GM12864 (cell line): ENCODE measurements at regions not wholly inside any gene's neighbourhood (a gene's known extent, or its start where the extent isn't known, plus 50 kb on each side); places are given as distances from the start of the nearest gene placed in this dataset.
"Not testable (repeated sequence)": the region's sequence is repeated elsewhere in the genome, so short reads cannot be mapped to it uniquely, and the experiment has no call there.

Source experiments
- DNase-seq: peaks from one replicate; pipeline ENCODE4 v3.0.0-alpha.2; 2011; ENCODE audit warnings: low read depth
- H3K4me3 ChIP-seq: 2 replicates; pipeline ENCODE4 v1.5.1; 2011; ENCODE audit warnings: mild to moderate bottlenecking, low read depth, low read length, control low read depth
- TF ChIP-seq, protein P1 (sequence below): IDR thresholded peaks from 2 replicates; pipeline ENCODE4 v1.5.1; 2011; ENCODE audit warnings: low read depth, mild to moderate bottlenecking, moderate library complexity, low read length, control low read depth, inconsistent platforms; ENCODE audit errors: missing control alignments

DNA sequence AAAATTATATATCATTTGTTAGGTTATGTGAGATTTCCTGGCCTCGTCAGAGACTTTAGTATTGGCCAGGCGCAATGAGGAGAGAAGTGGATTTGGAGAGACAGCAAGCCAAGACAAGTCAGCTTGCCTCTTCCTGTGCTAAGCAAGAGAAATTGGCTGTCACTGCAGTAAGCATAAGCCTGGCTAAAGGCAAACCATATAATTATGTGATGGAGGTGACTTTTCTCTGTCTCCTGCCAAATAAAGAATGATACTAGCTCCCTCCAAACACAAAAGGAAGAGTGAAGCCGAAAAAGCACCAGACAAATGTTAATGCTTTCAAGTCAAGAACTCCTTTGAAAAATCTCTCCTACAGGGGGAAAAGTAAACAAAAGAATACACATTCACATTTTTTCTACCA, 2246.0 kb downstream of the ARAP2 start:
- H3K4me3 ChIP-seq = no peak overlapping the region
- TF ChIP-seq, protein P1, sequence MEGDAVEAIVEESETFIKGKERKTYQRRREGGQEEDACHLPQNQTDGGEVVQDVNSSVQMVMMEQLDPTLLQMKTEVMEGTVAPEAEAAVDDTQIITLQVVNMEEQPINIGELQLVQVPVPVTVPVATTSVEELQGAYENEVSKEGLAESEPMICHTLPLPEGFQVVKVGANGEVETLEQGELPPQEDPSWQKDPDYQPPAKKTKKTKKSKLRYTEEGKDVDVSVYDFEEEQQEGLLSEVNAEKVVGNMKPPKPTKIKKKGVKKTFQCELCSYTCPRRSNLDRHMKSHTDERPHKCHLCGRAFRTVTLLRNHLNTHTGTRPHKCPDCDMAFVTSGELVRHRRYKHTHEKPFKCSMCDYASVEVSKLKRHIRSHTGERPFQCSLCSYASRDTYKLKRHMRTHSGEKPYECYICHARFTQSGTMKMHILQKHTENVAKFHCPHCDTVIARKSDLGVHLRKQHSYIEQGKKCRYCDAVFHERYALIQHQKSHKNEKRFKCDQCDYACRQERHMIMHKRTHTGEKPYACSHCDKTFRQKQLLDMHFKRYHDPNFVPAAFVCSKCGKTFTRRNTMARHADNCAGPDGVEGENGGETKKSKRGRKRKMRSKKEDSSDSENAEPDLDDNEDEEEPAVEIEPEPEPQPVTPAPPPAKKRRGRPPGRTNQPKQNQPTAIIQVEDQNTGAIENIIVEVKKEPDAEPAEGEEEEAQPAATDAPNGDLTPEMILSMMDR = no peak
- no peak for DNase-seq

DNA sequence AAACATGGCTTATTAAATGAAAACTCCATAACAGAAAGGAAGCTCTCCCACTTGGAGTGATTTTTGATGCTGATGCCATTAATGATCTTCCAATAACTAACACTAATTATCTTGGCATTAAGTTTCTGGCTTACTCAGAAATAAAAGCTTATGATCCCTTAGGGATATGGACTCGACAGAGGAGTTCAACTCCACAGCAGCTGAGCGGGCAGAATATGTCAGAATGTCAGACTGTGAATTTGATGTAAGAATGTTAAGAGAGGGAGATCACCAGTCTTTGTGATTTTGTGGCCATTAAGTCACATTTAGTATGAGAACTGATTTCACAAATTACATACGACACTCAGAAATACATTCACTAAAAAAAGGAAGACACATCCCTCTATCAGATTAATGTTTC, 2244.0 kb downstream of the ARAP2 start:
- no peak for DNase-seq
- H3K4me3 ChIP-seq = no peak overlapping the region
- TF ChIP-seq, protein P1 = no peak

DNA sequence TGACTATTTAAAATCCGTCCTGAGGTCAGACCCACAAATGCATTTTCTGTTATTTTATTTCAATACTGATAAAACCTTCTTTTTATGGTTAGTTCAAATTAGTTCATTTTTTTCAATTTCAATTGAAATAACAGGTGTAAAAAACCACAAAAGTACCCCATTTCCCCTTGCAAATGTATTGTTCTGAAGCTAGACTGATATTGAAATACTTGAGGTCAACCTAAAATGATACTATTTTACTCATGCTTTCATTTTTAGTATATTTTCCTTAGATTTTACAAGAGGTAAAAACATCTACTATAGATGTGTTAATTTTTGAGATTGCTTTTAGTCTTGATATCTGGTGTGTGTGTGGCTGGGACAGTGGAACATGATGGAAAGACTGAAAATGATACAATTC, 2237.8 kb downstream of the ARAP2 start:
- DNase-seq = not testable (repeated sequence)

DNA sequence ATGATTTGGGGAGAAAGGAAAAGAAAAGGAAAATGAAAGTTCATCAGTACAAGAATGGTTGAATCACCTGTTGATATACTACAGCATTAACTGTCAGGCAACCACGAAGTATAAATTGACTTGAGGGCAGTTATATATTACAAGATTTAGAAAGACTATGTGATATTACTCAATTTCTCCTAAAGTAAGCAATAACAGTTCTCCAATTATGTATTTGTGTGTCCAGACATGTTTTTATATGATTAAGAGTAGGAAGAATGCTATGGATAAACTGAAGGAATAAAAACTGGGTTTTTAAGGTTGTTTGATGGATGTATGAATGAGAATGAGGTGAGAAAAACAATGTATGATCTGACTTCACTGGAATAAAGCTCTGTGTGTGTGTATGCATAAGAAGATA, 2234.4 kb downstream of the ARAP2 start:
- TF ChIP-seq, protein P1 = no peak
- DNase-seq = no peak
- H3K4me3 ChIP-seq = no peak overlapping the region

More for the DNA sequence above, 2237.8 kb downstream of the ARAP2 start:
- not testable (repeated sequence) for H3K4me3 ChIP-seq

DNA sequence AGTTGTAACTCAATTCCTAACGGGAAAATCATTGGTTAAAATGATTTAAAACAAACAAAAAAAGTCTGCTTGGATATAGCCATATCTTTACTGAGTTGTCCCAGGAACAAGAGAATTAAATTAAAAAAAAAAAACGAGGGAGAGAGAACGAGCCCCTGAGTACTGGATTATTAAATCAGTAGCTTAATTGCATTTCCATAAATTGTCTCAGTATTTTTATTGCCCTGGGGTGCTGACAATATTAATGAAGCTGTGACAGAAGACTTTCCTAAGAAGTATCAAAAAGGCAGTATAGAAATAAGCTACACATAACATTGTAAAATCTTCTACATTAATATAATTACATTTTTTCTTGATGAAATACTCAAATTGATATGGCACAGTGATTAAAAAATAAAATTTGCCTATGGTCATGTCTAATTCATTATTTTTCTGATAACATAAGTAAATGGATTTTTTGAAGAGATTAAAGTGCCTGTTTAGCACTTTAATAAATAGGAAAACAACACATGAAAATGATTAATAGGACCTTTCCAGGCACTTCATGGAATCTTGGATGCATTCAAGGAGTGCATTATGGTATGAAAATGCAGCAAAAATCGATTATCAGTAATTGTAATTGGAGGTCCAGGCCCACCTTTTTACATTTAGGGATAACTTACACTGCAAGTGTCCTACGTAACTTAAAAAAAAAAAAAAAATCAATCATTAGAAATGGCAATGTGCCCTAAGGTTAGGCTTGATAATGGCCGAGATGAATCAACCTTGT, 2233.4 kb downstream of the ARAP2 start:
- TF ChIP-seq, protein P1 = no peak
- no peak overlapping the region for H3K4me3 ChIP-seq
- DNase-seq = no peak

DNA sequence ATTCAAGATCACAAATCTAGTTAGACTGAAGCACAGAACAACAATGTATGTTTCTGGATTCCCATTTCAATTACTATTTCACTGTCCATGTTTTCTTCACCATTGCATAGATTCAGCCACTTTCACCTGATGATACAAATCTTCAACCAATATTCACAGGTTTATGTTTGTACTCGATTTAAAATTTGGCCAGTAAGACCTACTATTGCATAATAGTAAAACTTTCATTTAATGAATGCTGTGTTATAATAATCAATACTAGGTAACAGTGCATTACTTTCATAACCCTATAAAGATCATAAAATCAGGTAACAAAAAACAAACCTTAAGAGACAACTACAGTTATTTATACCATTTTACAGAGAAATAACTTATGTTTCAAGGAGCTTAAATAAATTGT, 2209.1 kb downstream of the ARAP2 start:
- TF ChIP-seq, protein P1 = no peak
- H3K4me3 ChIP-seq = no peak overlapping the region
- DNase-seq = no peak

DNA sequence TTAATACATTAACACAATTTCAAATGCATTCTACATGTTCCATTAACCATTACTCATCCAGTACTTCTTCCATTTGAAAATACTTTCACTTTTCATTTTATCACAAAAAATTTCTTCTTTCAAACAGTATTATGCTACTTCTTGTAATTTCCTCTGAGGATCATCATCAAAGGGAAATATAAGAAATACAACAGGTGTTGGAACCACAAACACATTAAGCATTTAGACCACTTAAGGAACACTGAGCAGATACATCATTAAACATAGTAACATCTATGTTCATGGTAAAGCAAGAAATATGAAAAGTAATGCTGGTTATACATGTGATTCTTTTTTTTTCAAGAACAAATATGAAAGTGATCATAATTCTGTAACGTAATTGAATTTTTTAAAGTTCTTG, 2207.0 kb downstream of the ARAP2 start:
- no peak for DNase-seq
- TF ChIP-seq, protein P1 = no peak
- H3K4me3 ChIP-seq = no peak overlapping the region
